ENCODE measurements at regions not wholly inside any gene's neighbourhood (a gene's known extent, or its start where the extent isn't known, plus 50 kb on each side); places are given as distances from the start of the nearest gene placed in this dataset.
"Not testable (repeated sequence)": the region's sequence is repeated elsewhere in the genome, so short reads cannot be mapped to it uniquely, and the experiment has no call there.

- Histone ChIP-seq H3K4me1 (no peaks in the 10 kb centered on the region), H3K36me3 (no peaks in the 10 kb centered on the region), H3K27me3 (no peaks in the 10 kb centered on the region), H3K27ac (no peak overlapping the region), H3K9me3 (no peaks in the 10 kb centered on the region), H3K4me3 (replicated peaks in 1 of 3) (no peak overlapping the region)
- intact Hi-C loops (cut with DNase I) = no loop called here
- DNase-seq = no peak
- TF ChIP-seq POLR2A (IDR thresholded peaks at IDR 0.05) = no peak
- TF ChIP-seq CTCF (IDR thresholded peaks at IDR 0.05) = no peak
Observed at GRCh38 chr6:101090281-101090680, 209.2 kb upstream of the ASCC3 start.

- DNase-seq; H3K4me3 ChIP-seq (replicated peaks in 1 of 3); H3K36me3 ChIP-seq; H3K9me3 ChIP-seq; H3K27ac ChIP-seq; intact Hi-C loops (cut with DNase I); H3K27me3 ChIP-seq; H3K4me1 ChIP-seq: not testable (repeated sequence)
Observed at GRCh38 chr6:101098605-101099004, 217.5 kb upstream of the ASCC3 start.

- Histone ChIP-seq H3K27me3 (no peaks in the 10 kb centered on the region), H3K36me3 (no peaks in the 10 kb centered on the region), H3K4me3 (replicated peaks in 1 of 3) (no peak overlapping the region), H3K4me1 (no peaks in the 10 kb centered on the region), H3K9me3 (no peaks in the 10 kb centered on the region), H3K27ac (no peak overlapping the region)
- 66% methylated on average over 4 of the region's 4 CpGs for WGBS, 2 donors
- TF ChIP-seq CTCF (IDR thresholded peaks at IDR 0.05) (no peak), POLR2A (IDR thresholded peaks at IDR 0.05) (no peak)
- DNase-seq = no peak
- intact Hi-C loops (cut with DNase I) = no loop called here
Observed at GRCh38 chr6:101102702-101103101, 221.6 kb upstream of the ASCC3 start.

- intact Hi-C loops (cut with DNase I) = no loop called here
- no peaks in the 10 kb centered on the region for H3K27me3 ChIP-seq
- no peak overlapping the region for H3K27ac ChIP-seq
- TF ChIP-seq POLR2A (IDR thresholded peaks at IDR 0.05) (no peak), CTCF (IDR thresholded peaks at IDR 0.05) (no peak)
- no peaks in the 10 kb centered on the region for H3K9me3 ChIP-seq
- 72 to 81% methylated on average over 4 of the region's 4 CpGs for WGBS, 2 donors
- H3K4me3 ChIP-seq (replicated peaks in 1 of 3) = no peak overlapping the region
- no peaks in the 10 kb centered on the region for H3K4me1 ChIP-seq
- DNase-seq = no peak
- H3K36me3 ChIP-seq = no peaks in the 10 kb centered on the region
Observed at GRCh38 chr6:101108286-101108685, 227.2 kb upstream of the ASCC3 start.

- TF ChIP-seq POLR2A (IDR thresholded peaks at IDR 0.05) = no peak
- no peak for TF ChIP-seq CTCF (IDR thresholded peaks at IDR 0.05)
- Histone ChIP-seq H3K9me3 (no peaks in the 10 kb centered on the region), H3K27ac (no peak overlapping the region), H3K4me1 (no peaks in the 10 kb centered on the region), H3K27me3 (no peaks in the 10 kb centered on the region), H3K36me3 (no peaks in the 10 kb centered on the region), H3K4me3 (replicated peaks in 1 of 3) (no peak overlapping the region)
- intact Hi-C loops (cut with DNase I) = no loop called here
- no peak for DNase-seq
- whole genome bisulfite sequencing, 2 donors = 70 to 73% methylated on average over 1 of the region's 1 CpG
Observed at GRCh38 chr6:101110814-101111213, 229.7 kb upstream of the ASCC3 start.

Data from thyroid gland (tissue), 4 donors.